ENCODE measurements at regions not wholly inside any gene's neighbourhood (a gene's known extent, or its start where the extent isn't known, plus 50 kb on each side); places are given as distances from the start of the nearest gene placed in this dataset.

GRCh38 chr9:30575218-30575617, 1809.2 kb upstream of the ACO1 start:
- TF ChIP-seq CTCF (IDR thresholded peaks at IDR 0.05) = no peak
- no peak for TF ChIP-seq POLR2A (IDR thresholded peaks at IDR 0.05)
